ENCODE measurements at regions not wholly inside any gene's neighbourhood (a gene's known extent, or its start where the extent isn't known, plus 50 kb on each side); places are given as distances from the start of the nearest gene placed in this dataset.

DNA sequence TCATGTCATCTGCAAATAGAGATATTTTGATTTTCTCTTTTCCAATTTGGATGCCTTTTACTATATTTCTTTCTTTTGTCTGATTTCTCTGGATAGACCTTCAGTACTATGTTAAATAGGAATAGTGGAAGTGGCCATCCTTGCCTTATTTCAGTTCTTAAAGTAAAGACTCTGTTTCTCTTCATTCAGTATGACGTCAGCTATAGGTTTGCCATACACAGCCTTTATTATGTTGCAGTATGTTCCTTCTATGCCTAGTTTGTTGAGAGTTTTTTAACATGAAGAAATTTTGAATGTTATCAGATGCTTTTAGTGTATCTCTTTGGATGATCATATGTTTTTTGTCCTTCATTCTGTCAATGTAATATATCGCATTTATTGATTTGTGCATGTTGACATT lies 566.7 kb upstream of the ROBO1 start:
- no peak for TF ChIP-seq POLR2A (IDR thresholded peaks at IDR 0.05)
- TF ChIP-seq, protein P1, sequence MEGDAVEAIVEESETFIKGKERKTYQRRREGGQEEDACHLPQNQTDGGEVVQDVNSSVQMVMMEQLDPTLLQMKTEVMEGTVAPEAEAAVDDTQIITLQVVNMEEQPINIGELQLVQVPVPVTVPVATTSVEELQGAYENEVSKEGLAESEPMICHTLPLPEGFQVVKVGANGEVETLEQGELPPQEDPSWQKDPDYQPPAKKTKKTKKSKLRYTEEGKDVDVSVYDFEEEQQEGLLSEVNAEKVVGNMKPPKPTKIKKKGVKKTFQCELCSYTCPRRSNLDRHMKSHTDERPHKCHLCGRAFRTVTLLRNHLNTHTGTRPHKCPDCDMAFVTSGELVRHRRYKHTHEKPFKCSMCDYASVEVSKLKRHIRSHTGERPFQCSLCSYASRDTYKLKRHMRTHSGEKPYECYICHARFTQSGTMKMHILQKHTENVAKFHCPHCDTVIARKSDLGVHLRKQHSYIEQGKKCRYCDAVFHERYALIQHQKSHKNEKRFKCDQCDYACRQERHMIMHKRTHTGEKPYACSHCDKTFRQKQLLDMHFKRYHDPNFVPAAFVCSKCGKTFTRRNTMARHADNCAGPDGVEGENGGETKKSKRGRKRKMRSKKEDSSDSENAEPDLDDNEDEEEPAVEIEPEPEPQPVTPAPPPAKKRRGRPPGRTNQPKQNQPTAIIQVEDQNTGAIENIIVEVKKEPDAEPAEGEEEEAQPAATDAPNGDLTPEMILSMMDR (IDR thresholded peaks at IDR 0.05) = no peak
